HepG2 (cell line): ENCODE measurements at regions not wholly inside any gene's neighbourhood (a gene's known extent, or its start where the extent isn't known, plus 50 kb on each side); places are given as distances from the start of the nearest gene placed in this dataset.

Source experiments
- ARHGAP35 ChIP-seq: sonication (generic); formaldehyde crosslinking; IDR thresholded peaks from 2 replicates; pipeline ENCODE4 v1.9.0; 2022; ENCODE audit warnings: mild to moderate bottlenecking, inconsistent platforms, moderate library complexity, missing genetic modification reagents, borderline replicate concordance
- KDM1A ChIP-seq: IDR thresholded peaks from 2 replicates; pipeline ENCODE4 v1.6.1; 2016; ENCODE audit warnings: missing compliant biosample characterization
- NFE2L1 ChIP-seq: sonication (generic); formaldehyde crosslinking; IDR thresholded peaks from 2 replicates; pipeline ENCODE4 v1.4.0; 2020; ENCODE audit warnings: missing genetic modification reagents, mild to moderate bottlenecking, borderline replicate concordance
- POLR2AphosphoS2 ChIP-seq: IDR thresholded peaks from 2 replicates; pipeline ENCODE4 v1.6.1; 2011; ENCODE audit warnings: low read depth, low read length, improper control_type of control experiment
- RBAK ChIP-seq: sonication (generic); formaldehyde crosslinking; IDR thresholded peaks from 2 replicates; pipeline ENCODE4 v1.5.1; 2020; ENCODE audit warnings: mild to moderate bottlenecking, missing genetic modification reagents
- SAP130 ChIP-seq: IDR thresholded peaks from 2 replicates; pipeline ENCODE4 v1.6.1; 2016; ENCODE audit warnings: low read depth
- SETDB1 ChIP-seq: sonication (generic); formaldehyde crosslinking; IDR thresholded peaks from 2 replicates; pipeline ENCODE4 v1.5.1; 2020; ENCODE audit warnings: missing genetic modification reagents, mild to moderate bottlenecking, borderline replicate concordance
- TP53 ChIP-seq: sonication (generic); formaldehyde crosslinking; conservative IDR thresholded peaks from 2 replicates; pipeline ENCODE4 v1.4.0; 2020; ENCODE audit warnings: missing genetic modification reagents
- WIZ ChIP-seq: sonication (generic); formaldehyde crosslinking; IDR thresholded peaks from 2 replicates; pipeline ENCODE4 v1.5.1; 2020; ENCODE audit warnings: mild to moderate bottlenecking, missing genetic modification reagents
- ZFP36 ChIP-seq: fragments of 150-350 bp; IDR thresholded peaks from 2 replicates; pipeline ENCODE4 v1.6.1; 2018; ENCODE audit warnings: borderline replicate concordance, low read length, low read depth; ENCODE audit not compliant: partially characterized antibody
- ZIK1 ChIP-seq: sonication (generic); formaldehyde crosslinking; IDR thresholded peaks from 2 replicates; pipeline ENCODE4 v1.5.0; 2020; ENCODE audit warnings: mild to moderate bottlenecking, low read depth, missing genetic modification reagents, borderline replicate concordance
- ZNF224 ChIP-seq: sonication (generic); formaldehyde crosslinking; IDR thresholded peaks from 2 replicates; pipeline ENCODE4 v1.5.0; 2020; ENCODE audit warnings: mild to moderate bottlenecking, missing genetic modification reagents
- ZNF234 ChIP-seq: sonication (generic); formaldehyde crosslinking; conservative IDR thresholded peaks from 2 replicates; pipeline ENCODE4 v1.5.1; 2020; ENCODE audit warnings: mild to moderate bottlenecking, missing genetic modification reagents
- ZNF530 ChIP-seq: sonication (generic); formaldehyde crosslinking; IDR thresholded peaks from 2 replicates; pipeline ENCODE4 v1.5.0; 2020; ENCODE audit warnings: low read depth, mild to moderate bottlenecking, missing genetic modification reagents
- ZNF737 ChIP-seq: sonication (generic); formaldehyde crosslinking; IDR thresholded peaks from 2 replicates; pipeline ENCODE4 v1.5.0; 2020; ENCODE audit warnings: missing genetic modification reagents, mild to moderate bottlenecking, borderline replicate concordance
- TF ChIP-seq, protein P1 (sequence below), 2 experiments: fragments of 450-650 bp in 1 of 2; sonication (generic) in 1 of 2; formaldehyde crosslinking in 1 of 2; IDR thresholded peaks; 2 replicates each; pipeline versions ENCODE4 v1.6.1 to v1.8.0; 2016 to 2022; ENCODE audit warnings: antibody characterized with exemption in 1 of 2, mild to moderate bottlenecking in 1 of 2, missing genetic modification reagents in 1 of 2
- TF ChIP-seq, protein P2 (sequence below): IDR thresholded peaks from 2 replicates; pipeline ENCODE4 v1.6.1; 2016; ENCODE audit warnings: control low read depth
- TF ChIP-seq, protein P3 (sequence below): sonication (generic); formaldehyde crosslinking; IDR thresholded peaks from 2 replicates; pipeline ENCODE4 v1.8.1; 2023; ENCODE audit warnings: mild to moderate bottlenecking, missing genetic modification reagents, borderline replicate concordance
- TF ChIP-seq, protein P4 (sequence below): sonication (generic); formaldehyde crosslinking; IDR thresholded peaks from 2 replicates; pipeline ENCODE4 v1.4.0; 2020; ENCODE audit warnings: mild to moderate bottlenecking, missing genetic modification reagents

DNA sequence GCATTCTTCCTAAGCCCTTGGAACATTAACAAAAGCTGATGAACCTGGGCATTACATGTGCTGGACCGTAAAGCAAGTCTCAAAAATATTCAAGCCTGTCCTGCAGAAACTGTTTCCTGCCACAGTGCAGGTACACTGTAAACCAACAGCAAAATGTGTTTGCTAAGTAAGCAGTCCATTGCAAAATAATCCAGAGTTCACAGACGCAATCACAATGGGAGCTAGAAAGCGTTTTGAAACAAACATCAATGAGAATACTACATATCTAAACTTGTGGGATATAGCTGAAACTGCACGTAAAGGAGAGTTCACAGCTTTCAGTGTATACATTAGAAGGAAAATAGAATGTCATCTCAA lies 61.6 kb downstream of the RGS12 start (continued):
- no peak for TF ChIP-seq POLR2AphosphoS2
- TF ChIP-seq RBAK (CRISPR knock-in tag), result no peak
- TF ChIP-seq, protein P1, sequence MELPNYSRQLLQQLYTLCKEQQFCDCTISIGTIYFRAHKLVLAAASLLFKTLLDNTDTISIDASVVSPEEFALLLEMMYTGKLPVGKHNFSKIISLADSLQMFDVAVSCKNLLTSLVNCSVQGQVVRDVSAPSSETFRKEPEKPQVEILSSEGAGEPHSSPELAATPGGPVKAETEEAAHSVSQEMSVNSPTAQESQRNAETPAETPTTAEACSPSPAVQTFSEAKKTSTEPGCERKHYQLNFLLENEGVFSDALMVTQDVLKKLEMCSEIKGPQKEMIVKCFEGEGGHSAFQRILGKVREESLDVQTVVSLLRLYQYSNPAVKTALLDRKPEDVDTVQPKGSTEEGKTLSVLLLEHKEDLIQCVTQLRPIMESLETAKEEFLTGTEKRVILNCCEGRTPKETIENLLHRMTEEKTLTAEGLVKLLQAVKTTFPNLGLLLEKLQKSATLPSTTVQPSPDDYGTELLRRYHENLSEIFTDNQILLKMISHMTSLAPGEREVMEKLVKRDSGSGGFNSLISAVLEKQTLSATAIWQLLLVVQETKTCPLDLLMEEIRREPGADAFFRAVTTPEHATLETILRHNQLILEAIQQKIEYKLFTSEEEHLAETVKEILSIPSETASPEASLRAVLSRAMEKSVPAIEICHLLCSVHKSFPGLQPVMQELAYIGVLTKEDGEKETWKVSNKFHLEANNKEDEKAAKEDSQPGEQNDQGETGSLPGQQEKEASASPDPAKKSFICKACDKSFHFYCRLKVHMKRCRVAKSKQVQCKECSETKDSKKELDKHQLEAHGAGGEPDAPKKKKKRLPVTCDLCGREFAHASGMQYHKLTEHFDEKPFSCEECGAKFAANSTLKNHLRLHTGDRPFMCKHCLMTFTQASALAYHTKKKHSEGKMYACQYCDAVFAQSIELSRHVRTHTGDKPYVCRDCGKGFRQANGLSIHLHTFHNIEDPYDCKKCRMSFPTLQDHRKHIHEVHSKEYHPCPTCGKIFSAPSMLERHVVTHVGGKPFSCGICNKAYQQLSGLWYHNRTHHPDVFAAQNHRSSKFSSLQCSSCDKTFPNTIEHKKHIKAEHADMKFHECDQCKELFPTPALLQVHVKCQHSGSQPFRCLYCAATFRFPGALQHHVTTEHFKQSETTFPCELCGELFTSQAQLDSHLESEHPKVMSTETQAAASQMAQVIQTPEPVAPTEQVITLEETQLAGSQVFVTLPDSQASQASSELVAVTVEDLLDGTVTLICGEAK (IDR thresholded peaks at IDR 0.05), result no peak
- TF ChIP-seq, protein P1 (CRISPR knock-in tag; IDR thresholded peaks at IDR 0.05), result no peak; the same call in 1 of the 2 replicates
- no peak for TF ChIP-seq NFE2L1 (CRISPR knock-in tag)
- no peak for TF ChIP-seq ZNF530 (CRISPR knock-in tag)
- 0 out of 2 replicates have a peak, but pooled peaks have one; percentile 65 for TF ChIP-seq KDM1A (CRISPR knock-in tag)
- TF ChIP-seq, protein P2, sequence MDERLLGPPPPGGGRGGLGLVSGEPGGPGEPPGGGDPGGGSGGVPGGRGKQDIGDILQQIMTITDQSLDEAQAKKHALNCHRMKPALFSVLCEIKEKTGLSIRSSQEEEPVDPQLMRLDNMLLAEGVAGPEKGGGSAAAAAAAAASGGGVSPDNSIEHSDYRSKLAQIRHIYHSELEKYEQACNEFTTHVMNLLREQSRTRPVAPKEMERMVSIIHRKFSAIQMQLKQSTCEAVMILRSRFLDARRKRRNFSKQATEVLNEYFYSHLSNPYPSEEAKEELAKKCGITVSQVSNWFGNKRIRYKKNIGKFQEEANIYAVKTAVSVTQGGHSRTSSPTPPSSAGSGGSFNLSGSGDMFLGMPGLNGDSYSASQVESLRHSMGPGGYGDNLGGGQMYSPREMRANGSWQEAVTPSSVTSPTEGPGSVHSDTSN (CRISPR knock-in tag), result no peak
- TF ChIP-seq ZIK1 (CRISPR knock-in tag), result no peak
- TF ChIP-seq ZFP36, result no peak
- TF ChIP-seq SETDB1 (CRISPR knock-in tag), result no peak
- no peak; the same call in 1 of the 2 replicates for TF ChIP-seq TP53 (CRISPR knock-in tag)
- TF ChIP-seq WIZ (CRISPR knock-in tag), result no peak
- TF ChIP-seq, protein P3, sequence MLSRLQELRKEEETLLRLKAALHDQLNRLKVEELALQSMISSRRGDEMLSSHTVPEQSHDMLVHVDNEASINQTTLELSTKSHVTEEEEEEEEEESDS (CRISPR knock-in tag), result no peak
- no peak for TF ChIP-seq ZNF224 (CRISPR knock-in tag)
- no peak for TF ChIP-seq ZNF234 (CRISPR knock-in tag)
- TF ChIP-seq ZNF737 (CRISPR knock-in tag), result no peak
- TF ChIP-seq SAP130 (CRISPR knock-in tag), result peak; percentile 94
- TF ChIP-seq, protein P4, sequence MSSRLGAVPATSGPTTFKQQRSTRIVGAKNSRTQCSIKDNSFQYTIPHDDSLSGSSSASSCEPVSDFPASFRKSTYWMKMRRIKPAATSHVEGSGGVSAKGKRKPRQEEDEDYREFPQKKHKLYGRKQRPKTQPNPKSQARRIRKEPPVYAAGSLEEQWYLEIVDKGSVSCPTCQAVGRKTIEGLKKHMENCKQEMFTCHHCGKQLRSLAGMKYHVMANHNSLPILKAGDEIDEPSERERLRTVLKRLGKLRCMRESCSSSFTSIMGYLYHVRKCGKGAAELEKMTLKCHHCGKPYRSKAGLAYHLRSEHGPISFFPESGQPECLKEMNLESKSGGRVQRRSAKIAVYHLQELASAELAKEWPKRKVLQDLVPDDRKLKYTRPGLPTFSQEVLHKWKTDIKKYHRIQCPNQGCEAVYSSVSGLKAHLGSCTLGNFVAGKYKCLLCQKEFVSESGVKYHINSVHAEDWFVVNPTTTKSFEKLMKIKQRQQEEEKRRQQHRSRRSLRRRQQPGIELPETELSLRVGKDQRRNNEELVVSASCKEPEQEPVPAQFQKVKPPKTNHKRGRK (CRISPR knock-in tag), result no peak
- no peak for TF ChIP-seq ARHGAP35 (CRISPR knock-in tag)
